A549 (cell line): ENCODE measurements at regions not wholly inside any gene's neighbourhood (a gene's known extent, or its start where the extent isn't known, plus 50 kb on each side); places are given as distances from the start of the nearest gene placed in this dataset.

ENCODE experiments used
- ATAC-seq, 2 experiments: fragments of 200-7000 bp in 1 of 2; fragments of >200 bp in 1 of 2; cut with Nextera tagmentation in 1 of 2; cut with Tn5 transposase in 1 of 2; 3 replicates each; pipeline versions ENCODE4 v1.8.0 to v1.9.1; 2018 to 2020; ENCODE audit warnings: mild to moderate bottlenecking in 1 of 2, moderate library complexity in 1 of 2
- CTCF ChIA-PET: fragments of 300-600 bp; sonication (Branson Sonifier 250); formaldehyde crosslinking; extraction: SDS; loops from one replicate; lab custom pipeline; 2021; ENCODE audit warnings: antibody characterized with exemption, inconsistent platforms; lab: Yijun Ruan, JAX
- POLR2A ChIA-PET: fragments of 350-600 bp; formaldehyde crosslinking; extraction: SDS; loops from one replicate; lab custom pipeline; 2021; ENCODE audit warnings: antibody characterized with exemption, inconsistent platforms; lab: Yijun Ruan, JAX
- DNase-seq, 2 experiments: peaks; one replicate each; pipeline versions ENCODE4 v3.0.0 to v3.0.0-alpha.2; 2011 to 2016; ENCODE audit warnings: low read depth in 1 of 2, low spot score in 1 of 2
- FAIRE-seq: peaks from 2 replicates; lab custom pipeline; 2011; peaks lifted over from hg19 to GRCh38; lab: Jason Lieb, UNC
- H3K27ac ChIP-seq, 2 experiments: fragments of >200 bp; sonication (Bioruptor Twin); formaldehyde crosslinking; 3 replicates each; pipeline ENCODE4 v1.5.1; 2016 to 2017
- H3K4me1 ChIP-seq: fragments of >200 bp; sonication (Bioruptor Twin); formaldehyde crosslinking; 3 replicates; pipeline ENCODE4 v1.6.1; 2016
- H3K4me2 ChIP-seq: fragments of >200 bp; sonication (Bioruptor Twin); formaldehyde crosslinking; 3 replicates; pipeline ENCODE4 v1.6.1; 2016
- H3K4me3 ChIP-seq: fragments of >200 bp; sonication (Bioruptor Twin); formaldehyde crosslinking; 3 replicates; pipeline ENCODE4 v1.5.1; 2016
- H3K9me3 ChIP-seq: fragments of >200 bp; sonication (Bioruptor Twin); formaldehyde crosslinking; 3 replicates; pipeline ENCODE4 v1.6.1; 2016
- ATOH8 ChIP-seq: fragments of 250-450 bp; sonication (Bioruptor Pico); IDR thresholded peaks from 2 replicates; pipeline ENCODE4 v1.5.0; 2020; ENCODE audit warnings: low read depth, mild to moderate bottlenecking, moderate library complexity
- CHD4 ChIP-seq: fragments of 200-600 bp; sonication (generic); IDR thresholded peaks from 2 replicates; pipeline ENCODE4 v1.6.1; 2016; ENCODE audit warnings: antibody characterized with exemption, mild to moderate bottlenecking, borderline replicate concordance
- CTCF ChIP-seq: fragments of >200 bp; sonication (Bioruptor Twin); formaldehyde crosslinking; IDR thresholded peaks from 3 replicates; pipeline ENCODE4 v1.5.1; 2016
- FOSB ChIP-seq: fragments of 250-450 bp; sonication (Bioruptor Pico); IDR thresholded peaks from 2 replicates; pipeline ENCODE4 v1.5.0; 2020; ENCODE audit warnings: mild to moderate bottlenecking, moderate library complexity
- FOSL2 ChIP-seq, 2 experiments: fragments of 450-650 bp in 1 of 2; fragments of >200 bp in 1 of 2; sonication (Bioruptor Twin) in 1 of 2; formaldehyde crosslinking; IDR thresholded peaks; 2 replicates each; pipeline versions ENCODE4 v1.5.0 to v1.6.1; 2016 to 2020; ENCODE audit warnings: mild to moderate bottlenecking in 1 of 2, moderate library complexity in 1 of 2
- FOXS1 ChIP-seq: fragments of 250-450 bp; sonication (Bioruptor Pico); IDR thresholded peaks from 2 replicates; pipeline ENCODE4 v1.5.0; 2020; ENCODE audit warnings: mild to moderate bottlenecking, moderate library complexity
- HOXA7 ChIP-seq: fragments of 250-450 bp; sonication (Bioruptor Pico); IDR thresholded peaks from 2 replicates; pipeline ENCODE4 v1.5.0; 2020; ENCODE audit warnings: mild to moderate bottlenecking, moderate library complexity
- HOXB13 ChIP-seq: fragments of 250-450 bp; sonication (Bioruptor Pico); IDR thresholded peaks from 2 replicates; pipeline ENCODE4 v1.5.0; 2020; ENCODE audit warnings: low read depth, mild to moderate bottlenecking, moderate library complexity
- HOXB5 ChIP-seq: fragments of 250-450 bp; sonication (Bioruptor Pico); IDR thresholded peaks from 2 replicates; pipeline ENCODE4 v1.5.0; 2020; ENCODE audit warnings: mild to moderate bottlenecking, moderate library complexity
- JUNB ChIP-seq: fragments of >200 bp; sonication (Bioruptor Twin); formaldehyde crosslinking; IDR thresholded peaks from 2 replicates; pipeline ENCODE4 v1.6.1; 2016
- KDM1A ChIP-seq: fragments of 200-600 bp; sonication (generic); IDR thresholded peaks from 2 replicates; pipeline ENCODE4 v1.6.1; 2016; ENCODE audit warnings: low read depth, mild to moderate bottlenecking
- MAX ChIP-seq: IDR thresholded peaks from 2 replicates; pipeline ENCODE4 v1.6.1; 2012
- MYC ChIP-seq: IDR thresholded peaks from 2 replicates; pipeline ENCODE4 v1.6.1; 2012; ENCODE audit warnings: mild to moderate bottlenecking, inconsistent platforms, low read length, improper control_type of control experiment, borderline replicate concordance
- NPAS2 ChIP-seq: fragments of 250-450 bp; sonication (Bioruptor Pico); IDR thresholded peaks from 2 replicates; pipeline ENCODE4 v1.8.0; 2022; ENCODE audit warnings: mild to moderate bottlenecking, moderate library complexity, borderline replicate concordance
- NR3C1 ChIP-seq: fragments of >200 bp; sonication (Bioruptor Twin); formaldehyde crosslinking; IDR thresholded peaks from 3 replicates; pipeline ENCODE4 v1.6.1; 2017
- PHF8 ChIP-seq: fragments of 200-600 bp; sonication (generic); IDR thresholded peaks from 2 replicates; pipeline ENCODE4 v1.6.1; 2016; ENCODE audit warnings: low read depth, mild to moderate bottlenecking, antibody characterized with exemption, moderate library complexity, borderline replicate concordance
- POLR2A ChIP-seq: IDR thresholded peaks from 2 replicates; pipeline ENCODE4 v1.6.1; 2012; ENCODE audit warnings: mild to moderate bottlenecking, low read length
- POLR2AphosphoS2 ChIP-seq: conservative IDR thresholded peaks from 2 replicates; pipeline ENCODE4 v1.6.1; 2012; ENCODE audit warnings: low read length, improper control_type of control experiment, inconsistent platforms
- RAD21 ChIP-seq, 2 experiments: fragments of >200 bp in 1 of 2; sonication (Bioruptor Twin) in 1 of 2; formaldehyde crosslinking in 1 of 2; IDR thresholded peaks in 1 of 2; conservative IDR thresholded peaks in 1 of 2; 2 replicates in 1 of 2; 3 replicates in 1 of 2; pipeline ENCODE4 v1.6.1; 2012 to 2018; ENCODE audit warnings: inconsistent platforms in 1 of 2
- RARB ChIP-seq: fragments of 250-450 bp; sonication (Bioruptor Pico); IDR thresholded peaks from 2 replicates; pipeline ENCODE4 v1.8.0; 2021; ENCODE audit warnings: mild to moderate bottlenecking, moderate library complexity
- RCOR1 ChIP-seq: fragments of 150-350 bp; IDR thresholded peaks from 2 replicates; pipeline ENCODE4 v1.6.1; 2014; ENCODE audit warnings: antibody characterized with exemption, low read length, low read depth
- REST ChIP-seq: fragments of 200-600 bp; sonication (generic); IDR thresholded peaks from 2 replicates; pipeline ENCODE4 v1.6.1; 2016; ENCODE audit warnings: antibody characterized with exemption, mild to moderate bottlenecking, moderate library complexity
- SMC3 ChIP-seq: fragments of >200 bp; sonication (Bioruptor Twin); formaldehyde crosslinking; IDR thresholded peaks from 3 replicates; pipeline ENCODE4 v1.6.1; 2018; ENCODE audit warnings: inconsistent platforms
- TP53 ChIP-seq: fragments of 250-450 bp; sonication (Bioruptor Pico); IDR thresholded peaks from 2 replicates; pipeline ENCODE4 v1.5.0; 2021; ENCODE audit warnings: mild to moderate bottlenecking, moderate library complexity
- USF2 ChIP-seq: fragments of 450-650 bp; IDR thresholded peaks from 2 replicates; pipeline ENCODE4 v1.6.1; 2014; ENCODE audit warnings: antibody characterized with exemption
- ZNF302 ChIP-seq: fragments of 250-450 bp; sonication (Bioruptor Pico); IDR thresholded peaks from 2 replicates; pipeline ENCODE4 v1.9.0; 2021; ENCODE audit warnings: inconsistent platforms, mild to moderate bottlenecking, moderate library complexity
- ZSCAN20 ChIP-seq: fragments of 250-450 bp; sonication (Bioruptor Pico); IDR thresholded peaks from 2 replicates; pipeline ENCODE4 v1.8.0; 2022; ENCODE audit warnings: mild to moderate bottlenecking, moderate library complexity
- WGBS: methylation state at CpG from one replicate; pipeline ENCODE4 v1.1.6; 2017; ENCODE audit errors: missing lambda C conversion rate; 5-methylcytosine and 5-hydroxymethylcytosine counted together

- CTCF ChIA-PET, result no interaction called here
- POLR2A ChIA-PET, result no interaction called here
- 43% methylated on average over 3 of the region's 3 CpGs for WGBS
Measured at GRCh38 chr13:104759069-104759468, 1692.9 kb upstream of the SLC10A2 start.

GRCh38 chr13:104757712-104758111 is 1691.5 kb upstream of the SLC10A2 start:
- Histone ChIP-seq H3K4me3 (no peak overlapping the region), H3K27ac (no peak overlapping the region), H3K4me1 (no peaks in the 10 kb centered on the region), H3K9me3 (no peaks in the 10 kb centered on the region), H3K4me2 (no peak overlapping the region)
- no peak for ATAC-seq
- no peak for TF ChIP-seq ZSCAN20 (CRISPR knock-in tag)
- TF ChIP-seq POLR2A, result no peak
- TF ChIP-seq FOXS1 (CRISPR knock-in tag), result no peak
- no peak for TF ChIP-seq RARB (CRISPR knock-in tag)
- TF ChIP-seq CHD4, result no peak
- no peak for TF ChIP-seq TP53 (CRISPR knock-in tag)
- no peak for TF ChIP-seq FOSL2 (IDR thresholded peaks at IDR 0.05)
- TF ChIP-seq FOSL2 (CRISPR knock-in tag; IDR thresholded peaks at IDR 0.05), result no peak
- no peak for TF ChIP-seq KDM1A
- TF ChIP-seq MYC, result no peak
- no peak for TF ChIP-seq JUNB
- no peak for TF ChIP-seq REST
- TF ChIP-seq RCOR1, result no peak
- CTCF ChIA-PET, result no interaction called here
- 10% methylated on average over 3 of the region's 3 CpGs for WGBS
- no peak for DNase-seq
- FAIRE-seq, result no peak
- POLR2A ChIA-PET, result no interaction called here

More at GRCh38 chr13:104759069-104759468, 1692.9 kb upstream of the SLC10A2 start:
- no peak overlapping the region for H3K4me2 ChIP-seq
- H3K9me3 ChIP-seq, result no peaks in the 10 kb centered on the region
- H3K4me1 ChIP-seq, result no peaks in the 10 kb centered on the region
- no peak overlapping the region for H3K4me3 ChIP-seq
- H3K27ac ChIP-seq, result no peak overlapping the region
- ATAC-seq (no peak), FAIRE-seq (no peak), DNase-seq (no peak)
- TF ChIP-seq HOXB13, result no peak
- no peak for TF ChIP-seq RARB (CRISPR knock-in tag)
- TF ChIP-seq USF2, result no peak
- TF ChIP-seq FOSL2 (IDR thresholded peaks at IDR 0.05), result no peak
- TF ChIP-seq FOSL2 (CRISPR knock-in tag; IDR thresholded peaks at IDR 0.05), result no peak
- no peak for TF ChIP-seq PHF8
- TF ChIP-seq POLR2AphosphoS2, result no peak
- TF ChIP-seq HOXA7 (CRISPR knock-in tag), result no peak

GRCh38 chr13:104750377-104750776 is 1684.2 kb upstream of the SLC10A2 start:
- Histone ChIP-seq H3K27ac (no peak overlapping the region), H3K4me1 (no peaks in the 10 kb centered on the region), H3K4me2 (no peak overlapping the region), H3K9me3 (no peaks in the 10 kb centered on the region), H3K4me3 (no peak overlapping the region)
- ChIA-PET POLR2A (no interaction called here), CTCF (no interaction called here)
- no peak for TF ChIP-seq MAX
- TF ChIP-seq NR3C1, result no peak
- TF ChIP-seq RAD21 (conservative IDR thresholded peaks at IDR 0.05 in 1 of 2, IDR thresholded peaks at IDR 0.05 in 1 of 2), result no peak
- TF ChIP-seq CHD4, result no peak
- TF ChIP-seq SMC3, result no peak
- TF ChIP-seq ATOH8, result no peak
- TF ChIP-seq HOXA7 (CRISPR knock-in tag), result no peak
- no peak for TF ChIP-seq ZNF302 (CRISPR knock-in tag)
- TF ChIP-seq NPAS2 (CRISPR knock-in tag), result no peak
- TF ChIP-seq CTCF, result no peak
- no peak for TF ChIP-seq ZSCAN20 (CRISPR knock-in tag)
- TF ChIP-seq HOXB5 (CRISPR knock-in tag), result no peak
- TF ChIP-seq FOSB (CRISPR knock-in tag), result no peak
- DNase-seq (no peak), FAIRE-seq (no peak), ATAC-seq (no peak)
- WGBS, result 27% methylated on average over 2 of the region's 2 CpGs
